C4-2B (cell line): ENCODE measurements at regions not wholly inside any gene's neighbourhood (a gene's known extent, or its start where the extent isn't known, plus 50 kb on each side); places are given as distances from the start of the nearest gene placed in this dataset.

Experiments used
- CTCF ChIP-seq: fragments of 450-650 bp; conservative IDR thresholded peaks from 2 replicates; pipeline ENCODE4 v1.5.1; 2017; ENCODE audit warnings: mild to moderate bottlenecking
- ZFX ChIP-seq: fragments of 450-650 bp; IDR thresholded peaks from 2 replicates; pipeline ENCODE4 v1.6.1; 2017

- TF ChIP-seq CTCF = no peak
- no peak for TF ChIP-seq ZFX
Measured at GRCh38 chr16:26717826-26718225, 348.9 kb upstream of the C16orf82 start.
